ENCODE measurements at regions not wholly inside any gene's neighbourhood (a gene's known extent, or its start where the extent isn't known, plus 50 kb on each side); places are given as distances from the start of the nearest gene placed in this dataset.

DNA sequence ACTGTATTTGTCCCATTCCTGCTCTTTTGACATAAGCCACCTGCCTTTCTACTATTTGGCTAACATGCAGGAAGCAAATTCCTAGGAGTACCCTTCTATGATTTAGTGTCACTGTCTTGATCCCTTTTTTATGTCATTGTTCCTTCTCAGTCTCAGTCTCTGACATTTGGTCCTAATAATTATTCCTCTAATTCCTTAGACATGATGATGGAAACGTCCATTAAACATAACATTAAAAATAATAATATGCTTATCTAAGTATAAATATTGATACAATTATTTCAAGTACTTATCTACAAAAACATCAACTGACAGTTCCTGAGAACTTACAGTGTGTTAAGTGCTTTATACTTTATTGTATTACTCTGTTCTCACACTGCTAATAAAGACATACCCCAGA is 857.0 kb upstream of the LCORL start:
- DNase-seq (ENCODE audit: low read depth in 3 of 3) = no peak

DNA sequence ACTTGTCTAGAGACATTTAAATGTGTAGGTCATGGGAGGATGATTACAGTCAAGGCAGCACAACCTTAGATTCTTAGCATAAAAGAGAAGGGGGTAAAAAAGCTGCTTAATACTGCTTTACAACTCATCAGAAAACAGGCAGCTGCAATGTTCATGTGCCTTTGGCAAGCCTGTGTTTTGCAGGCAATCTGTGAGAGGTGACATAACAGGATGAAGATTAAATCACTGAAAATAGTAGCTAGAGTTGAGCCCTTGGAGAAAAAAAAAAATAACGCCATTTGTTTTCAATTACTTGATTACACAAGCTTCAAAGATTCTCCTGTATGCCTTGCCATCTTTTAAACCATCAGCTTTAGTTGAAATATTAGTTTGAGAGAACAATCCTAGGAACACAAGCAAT is 847.6 kb upstream of the LCORL start:
- no peak for DNase-seq (ENCODE audit: low read depth in 3 of 3)

DNA sequence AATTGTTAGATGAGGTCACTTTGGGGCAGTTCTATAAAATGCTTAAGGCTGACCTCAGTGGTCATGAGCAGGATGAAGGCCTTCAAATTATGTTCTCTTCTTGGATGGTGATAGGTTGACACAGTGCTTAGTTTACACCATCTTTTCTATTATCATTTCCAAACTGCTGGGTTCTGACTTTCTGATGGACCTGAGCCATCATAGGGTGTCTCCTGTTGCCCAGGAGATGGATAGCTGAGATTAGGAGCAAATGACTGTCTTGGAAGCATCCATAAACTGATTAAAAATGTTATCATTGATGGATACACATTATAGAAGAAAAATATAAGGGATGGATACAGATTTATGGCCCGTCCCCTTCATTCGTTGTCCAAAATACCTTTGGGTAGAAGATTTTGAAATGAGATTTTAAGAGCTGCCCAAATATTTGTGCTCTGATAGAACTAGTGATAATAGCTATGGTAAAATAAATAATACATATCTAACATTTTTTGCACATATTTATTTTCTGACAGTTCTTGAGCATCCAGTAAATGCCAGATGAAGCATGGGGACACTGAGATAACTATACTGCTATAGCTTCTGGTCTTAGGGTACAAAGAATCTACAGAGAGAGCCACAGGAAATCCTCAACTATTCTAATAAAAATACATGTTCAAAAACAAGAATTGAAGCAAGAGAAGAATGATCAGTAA is 839.4 kb upstream of the LCORL start:
- DNase-seq (ENCODE audit: low read depth in 3 of 3) = no peak

GRCh38 chr4:18859468-18859867 is 837.9 kb upstream of the LCORL start:
- DNase-seq (ENCODE audit: low read depth in 3 of 3) = no peak

- DNase-seq (ENCODE audit: low read depth in 3 of 3) = no peak
Measured at GRCh38 chr4:18858229-18858922, 836.8 kb upstream of the LCORL start.

GRCh38 chr4:18850867-18851266 is 829.3 kb upstream of the LCORL start:
- DNase-seq (ENCODE audit: low read depth in 3 of 3) = no peak

DNA sequence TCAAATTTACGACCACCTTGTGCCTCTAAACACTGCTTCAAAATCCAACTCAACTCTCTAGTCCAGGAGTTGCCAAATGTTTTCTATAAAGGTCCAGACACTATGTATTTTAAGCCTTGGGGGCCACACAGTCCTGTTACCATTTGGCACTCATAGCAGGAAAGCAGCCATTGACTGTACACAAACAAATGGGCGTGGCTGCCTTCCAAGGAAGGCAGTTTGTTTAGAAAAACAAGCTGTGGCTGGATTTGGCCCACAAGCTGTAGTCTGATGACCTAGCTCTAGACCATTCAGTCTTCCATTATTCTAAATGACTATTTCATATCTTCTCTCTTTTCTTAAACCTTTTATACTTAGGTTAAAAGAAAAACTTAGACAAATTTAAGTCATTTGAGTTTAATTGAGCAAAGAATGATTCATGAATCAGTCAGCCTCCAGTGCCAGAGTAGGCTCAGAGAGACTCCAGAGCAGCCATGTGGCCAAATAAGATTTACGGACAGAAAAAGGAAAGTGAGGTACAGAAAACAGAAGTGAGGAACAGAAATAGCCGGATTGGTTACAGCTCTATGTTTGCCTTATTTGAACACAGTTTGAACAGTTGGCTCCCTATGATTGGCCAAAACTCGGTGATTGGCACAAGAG is 825.8 kb upstream of the LCORL start:
- DNase-seq (ENCODE audit: low read depth in 3 of 3) = no peak

- DNase-seq (ENCODE audit: low read depth in 3 of 3) = no peak
Measured at GRCh38 chr4:18846313-18846712, 824.8 kb upstream of the LCORL start.

GRCh38 chr4:18844726-18845125 is 823.2 kb upstream of the LCORL start:
- no peak for DNase-seq (ENCODE audit: low read depth in 3 of 3)

DNA sequence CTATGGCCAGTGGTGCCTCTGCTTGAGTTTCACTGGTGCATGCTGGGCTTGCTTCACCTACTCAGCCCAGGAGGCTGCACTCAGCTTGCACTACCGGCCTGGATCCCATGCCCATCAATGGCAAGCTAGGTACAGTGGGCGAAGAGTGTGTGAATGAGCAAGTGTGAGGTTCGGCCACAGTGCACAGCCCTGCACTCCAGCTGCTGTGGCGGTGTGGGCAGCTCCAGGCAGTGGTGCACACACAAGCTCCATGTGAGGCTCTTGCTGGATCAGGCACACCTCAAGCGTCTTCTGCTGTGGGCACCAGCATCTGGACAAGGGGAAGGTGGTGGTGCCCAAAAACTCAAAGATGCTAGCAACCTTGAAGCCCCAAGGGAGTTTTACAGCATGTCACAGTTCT is 820.9 kb upstream of the LCORL start:
- no peak for DNase-seq (ENCODE audit: low read depth in 3 of 3)

DNA sequence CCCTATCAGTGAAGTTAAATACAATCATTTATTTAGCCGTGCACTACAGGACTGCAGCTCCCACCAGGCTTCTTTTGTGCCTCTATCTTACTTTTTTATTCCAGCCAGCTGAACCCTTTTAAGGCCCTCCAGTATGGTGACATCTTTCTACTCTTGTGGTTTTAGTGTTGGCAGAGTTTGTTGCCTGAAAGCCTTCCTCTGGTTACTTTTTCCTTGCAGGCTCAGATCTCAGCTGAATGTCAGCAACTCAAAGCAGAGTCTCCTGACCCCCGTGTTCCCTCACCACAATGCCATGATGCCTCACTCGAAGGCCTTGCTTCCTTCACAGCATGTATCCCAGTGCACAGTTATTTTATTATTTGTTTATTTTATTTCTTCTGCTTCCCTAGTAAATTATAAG is 818.9 kb upstream of the LCORL start:
- no peak for DNase-seq (ENCODE audit: low read depth in 3 of 3)

DNA sequence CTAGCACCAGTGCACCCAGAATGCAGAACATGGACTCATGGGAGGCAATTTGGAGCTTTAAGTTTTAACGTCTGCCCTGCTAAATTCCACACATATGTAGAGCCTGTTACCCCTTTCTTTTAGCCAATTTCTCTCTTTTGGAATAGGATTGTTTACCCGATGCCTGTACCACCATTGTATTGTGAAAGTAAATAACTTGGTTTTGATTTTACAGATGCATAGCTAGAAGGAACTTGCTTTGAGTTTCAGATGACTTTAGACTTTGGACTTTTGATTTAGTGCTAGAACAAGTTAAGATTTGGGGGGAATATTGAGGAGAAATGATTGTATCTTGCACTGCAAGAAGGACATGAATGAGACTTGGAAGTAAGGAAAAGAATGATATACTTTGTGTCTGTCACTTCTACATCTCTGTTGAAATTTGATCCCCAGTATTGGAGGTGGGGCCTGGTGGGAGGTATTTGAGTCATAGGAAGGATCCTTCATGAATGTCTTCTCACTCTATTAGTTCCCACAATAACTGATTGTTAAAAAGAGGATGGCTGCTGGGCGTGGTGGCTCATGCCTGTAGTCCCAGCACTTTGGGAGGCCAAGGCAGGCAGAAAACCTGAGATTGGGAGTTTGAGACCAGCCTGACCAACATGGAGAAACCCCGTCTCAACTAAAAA is 794.8 kb upstream of the LCORL start:
- DNase-seq (ENCODE audit: low read depth in 3 of 3) = no peak

DNA sequence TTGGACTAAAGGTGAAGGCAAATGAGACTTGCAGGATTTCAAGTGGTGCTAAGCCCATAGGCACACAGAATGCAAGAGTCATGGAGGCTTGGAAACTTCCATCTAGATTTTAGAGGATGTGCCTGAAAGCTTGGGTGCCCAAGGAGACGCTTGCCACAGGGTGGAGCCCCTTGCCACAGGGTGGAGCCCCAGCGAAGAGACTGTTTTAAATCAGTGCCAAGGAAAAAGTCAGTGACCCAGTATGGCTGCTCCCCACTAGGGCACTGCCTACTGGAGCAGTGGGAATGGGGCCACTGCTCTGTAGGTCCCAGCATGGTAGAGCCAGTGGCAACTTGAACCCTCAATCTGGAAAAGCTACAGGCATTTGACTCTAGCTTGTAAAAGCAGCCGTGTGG is 794.2 kb upstream of the LCORL start:
- no peak for DNase-seq (ENCODE audit: low read depth in 3 of 3)

GRCh38 chr4:18815081-18815778 is 793.7 kb upstream of the LCORL start:
- DNase-seq (ENCODE audit: low read depth in 3 of 3) = no peak

GRCh38 chr4:18813771-18814170 is 792.2 kb upstream of the LCORL start:
- no peak for DNase-seq (ENCODE audit: low read depth in 3 of 3)

DNA sequence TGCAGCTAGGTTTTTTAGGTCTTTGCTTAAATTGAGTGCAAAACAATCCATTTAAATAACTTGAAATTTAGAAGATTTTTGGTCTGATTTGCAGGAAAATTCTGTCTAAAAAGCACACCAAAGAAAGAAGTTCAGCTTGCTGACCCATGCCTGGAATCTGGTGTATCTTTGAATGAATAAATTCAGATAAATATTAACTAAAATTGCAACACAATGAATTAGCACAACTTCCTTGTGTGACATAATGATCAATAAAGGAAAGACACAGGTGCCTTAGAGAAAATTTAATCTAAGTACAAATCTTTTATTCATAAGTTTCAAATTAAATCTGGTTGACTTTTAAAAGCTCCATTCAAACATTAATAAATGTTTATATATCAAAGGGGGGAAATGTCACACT is 791.5 kb upstream of the LCORL start:
- DNase-seq (ENCODE audit: low read depth in 3 of 3) = no peak

- no peak for DNase-seq (ENCODE audit: low read depth in 3 of 3)
Measured at GRCh38 chr4:18803781-18804180, 782.2 kb upstream of the LCORL start.

DNA sequence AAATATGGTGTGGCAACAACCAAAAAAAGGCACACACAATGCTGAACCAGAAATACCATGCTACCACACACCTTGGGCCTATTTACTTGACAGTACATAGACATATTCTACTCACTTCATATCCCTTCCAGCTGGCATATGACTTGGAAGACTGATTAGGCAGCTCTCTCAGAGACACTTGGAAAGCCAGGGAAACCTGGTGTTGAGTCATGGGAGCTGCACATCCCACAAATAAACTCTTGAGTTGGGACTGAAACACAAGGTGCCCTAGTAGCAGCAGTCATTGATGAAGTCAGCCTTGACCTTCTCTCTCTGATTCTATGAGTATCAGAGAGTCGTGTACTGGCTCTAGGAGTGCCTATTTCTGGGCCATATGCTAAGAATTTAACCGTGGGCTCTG is 776.6 kb upstream of the LCORL start:
- DNase-seq (ENCODE audit: low read depth in 3 of 3) = no peak

DNA sequence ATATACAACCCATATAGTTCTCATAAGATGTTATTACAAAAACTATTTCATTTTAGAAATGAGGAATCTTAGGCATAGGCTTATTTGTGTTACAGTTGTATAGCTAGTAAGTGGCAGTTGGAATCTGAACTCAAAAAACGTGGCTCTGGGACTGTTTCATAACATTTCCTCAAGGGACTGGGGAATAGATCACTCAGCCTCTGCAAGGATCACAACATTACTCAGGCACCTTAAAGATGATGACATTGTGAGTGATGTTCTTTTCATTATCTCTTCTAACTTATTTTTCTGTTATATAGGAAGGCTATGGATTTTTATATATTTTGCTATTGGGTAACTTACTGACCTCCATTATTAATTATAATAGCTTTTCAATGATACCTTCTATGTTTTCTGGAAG is 774.2 kb upstream of the LCORL start:
- DNase-seq (ENCODE audit: low read depth in 3 of 3) = no peak

- no peak for DNase-seq (ENCODE audit: low read depth in 3 of 3)
Measured at GRCh38 chr4:18777190-18777930, 755.8 kb upstream of the LCORL start.

GRCh38 chr4:18767921-18768320 is 746.4 kb upstream of the LCORL start:
- no peak for DNase-seq (ENCODE audit: low read depth in 3 of 3)
